ENCODE measurements at regions not wholly inside any gene's neighbourhood (a gene's known extent, or its start where the extent isn't known, plus 50 kb on each side); places are given as distances from the start of the nearest gene placed in this dataset.

DNA sequence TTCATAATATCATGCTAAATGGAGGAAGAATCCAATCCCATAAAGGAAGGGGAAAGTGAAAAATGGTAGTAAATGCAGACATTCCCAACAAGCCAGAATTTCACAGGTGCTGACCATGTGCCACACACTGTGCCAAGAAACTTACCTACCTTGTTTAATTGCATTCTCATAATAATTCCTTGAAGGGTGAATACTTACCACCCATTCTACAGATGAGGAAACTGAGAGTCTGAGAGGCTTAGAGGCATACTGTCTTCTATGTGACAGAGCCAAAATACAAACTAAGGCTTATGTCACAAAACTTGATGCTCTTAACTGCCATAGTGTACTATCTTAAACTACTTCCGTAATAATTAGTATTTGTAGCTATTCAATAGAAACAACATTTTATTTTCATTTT is 454.7 kb downstream of the UTRN start:
- H4K91ac ChIP-seq (ENCODE audit: insufficient read length, low read depth, low read length) = no peak overlapping the region
- H3K4ac ChIP-seq (ENCODE audit: low read depth, low read length) = no peak overlapping the region
- H4K5ac ChIP-seq (ENCODE audit: insufficient read length, low read depth, low read length) = no peak overlapping the region
- H3K56ac ChIP-seq (ENCODE audit: insufficient read length, low read depth, low read length) = no peak overlapping the region
- H3K27ac Mint-ChIP-seq = peak overlapping the region in 1 of 3 experiments; percentile 19; a peak in 1 of 7 replicates
- no peak overlapping the region for H3K18ac ChIP-seq (ENCODE audit: insufficient read length, low read depth, low read length)
- H3K9ac ChIP-seq (ENCODE audit: extremely low read depth, insufficient read length, low read length) = no peak overlapping the region
- no peaks in the 10 kb centered on the region for H3K23me2 ChIP-seq (ENCODE audit: insufficient read length, low read depth, low read length, poor library complexity, severe bottlenecking)
- no peaks in the 10 kb centered on the region for H3K9me3 Mint-ChIP-seq
- H3K27me3 ChIP-seq (ENCODE audit: insufficient read depth, low read length) = no peaks in the 10 kb centered on the region
- peaks cover 0 to 11% (median 4%) of the 10 kb centered on the region in 3 experiments; a peak in 3 of 7 replicates for H3K36me3 Mint-ChIP-seq (ENCODE audit: insufficient read depth in 1 of 3, low read depth in 3 of 3)
- no peak overlapping the region for H3K27ac ChIP-seq (ENCODE audit: insufficient read length, low read depth, low read length)
- no peak overlapping the region for H3K4me3 Mint-ChIP-seq
- no peak overlapping the region for H2BK120ac ChIP-seq (ENCODE audit: low read depth, low read length, poor library complexity, severe bottlenecking)
- H3K4me1 Mint-ChIP-seq = peaks cover 15 to 16% of the 10 kb centered on the region in 2 experiments
- no peak for DNase-seq
- H3K9me3 ChIP-seq (ENCODE audit: control insufficient read depth, low read depth, low read length) = no peaks in the 10 kb centered on the region
- no peak overlapping the region for H2AK5ac ChIP-seq (ENCODE audit: insufficient read length, low read length)
- H3K4me2 ChIP-seq (ENCODE audit: insufficient read depth, insufficient read length, low read length) = no peak overlapping the region
- 0 out of 2 replicates have a peak, but pooled peaks cover 2% of the 10 kb centered on the region for H3K4me1 ChIP-seq (ENCODE audit: insufficient read depth, low read length)
- H4K8ac ChIP-seq (replicated peaks; ENCODE audit: insufficient read length, low read depth, low read length) = no peak overlapping the region
- H3K79me1 ChIP-seq (ENCODE audit: insufficient read depth, low read depth, low read length, poor library complexity, severe bottlenecking) = no peaks in the 10 kb centered on the region
- H2BK20ac ChIP-seq (ENCODE audit: low read depth, low read length, poor library complexity, severe bottlenecking) = no peak overlapping the region
- no peak for TF ChIP-seq CTCF (conservative IDR thresholded peaks at IDR 0.05)
- H3T11ph ChIP-seq (ENCODE audit: low read length) = no peak overlapping the region
- no peaks in the 10 kb centered on the region for H3K79me2 ChIP-seq (ENCODE audit: insufficient read depth, low read length)
- H2BK15ac ChIP-seq (ENCODE audit: low read depth, low read length) = no peak overlapping the region
- H4K20me1 ChIP-seq (ENCODE audit: control insufficient read depth, insufficient read depth, insufficient read length) = no peaks in the 10 kb centered on the region
- no peak overlapping the region for H3K14ac ChIP-seq (ENCODE audit: insufficient read depth, low read length)
- H3K27me3 Mint-ChIP-seq (ENCODE audit: low read depth) = no peaks in the 10 kb centered on the region
- no peak overlapping the region for H3K23ac ChIP-seq (ENCODE audit: insufficient read length, low read depth, low read length)
- H2BK5ac ChIP-seq (ENCODE audit: insufficient read length, low read length) = no peak overlapping the region
- no peak overlapping the region for H2AFZ ChIP-seq (ENCODE audit: low read length)
- WGBS (ENCODE audit: extremely low coverage, insufficient read length, low lambda C conversion rate) = no CpG with 5 or more reads among the region's 1 CpG
- no peak overlapping the region for H2BK12ac ChIP-seq (ENCODE audit: insufficient read length, low read depth, low read length)

Data from H9 (cell line).